Thoracic aorta (tissue), 2 donors: ENCODE measurements at regions not wholly inside any gene's neighbourhood (a gene's known extent, or its start where the extent isn't known, plus 50 kb on each side); places are given as distances from the start of the nearest gene placed in this dataset.

ENCODE experiments used
- ATAC-seq: fragments of 150-250 bp; one replicate; pipeline ENCODE4 v1.8.0; 2017; ENCODE audit warnings: low read depth; ENCODE audit not compliant: insufficient number of reproducible peaks, low FRiP score
- DNase-seq: peaks from one replicate; pipeline ENCODE4 v3.0.0-alpha.2; 2020; ENCODE audit warnings: low spot score
- H3K27ac ChIP-seq, 2 donors: fragments of 200-600 bp; sonication (generic); 1 replicate in 1 of 2; 2 replicates in 1 of 2; pipeline ENCODE4 v1.5.1; 2016; ENCODE audit warnings: mild to moderate bottlenecking in 2 of 2, moderate library complexity in 2 of 2
- H3K27me3 ChIP-seq: fragments of 200-600 bp; sonication (generic); replicated peaks from 2 replicates; pipeline ENCODE4 v1.6.0; 2016; ENCODE audit warnings: mild to moderate bottlenecking; ENCODE audit not compliant: insufficient read depth
- H3K36me3 ChIP-seq: fragments of 200-600 bp; sonication (generic); one replicate; pipeline ENCODE4 v1.5.1; 2016
- H3K4me1 ChIP-seq, 2 donors: fragments of 200-600 bp; sonication (generic); 1 replicate in 1 of 2; 2 replicates in 1 of 2; pipeline versions ENCODE4 v1.5.1 to v1.6.0; 2016; ENCODE audit warnings: low read depth in 2 of 2, mild to moderate bottlenecking in 1 of 2; ENCODE audit not compliant: control insufficient read depth in 1 of 2
- H3K4me3 ChIP-seq: fragments of 200-600 bp; sonication (generic); 2 replicates; pipeline ENCODE4 v1.5.1; 2016; ENCODE audit warnings: mild to moderate bottlenecking
- H3K9me3 ChIP-seq: fragments of 200-600 bp; sonication (generic); 2 replicates; pipeline ENCODE4 v1.5.1; 2016
- CTCF ChIP-seq: fragments of 200-600 bp; sonication (generic); IDR thresholded peaks from one replicate; pipeline ENCODE4 v1.5.1; 2019; ENCODE audit warnings: antibody characterized with exemption

- TF ChIP-seq CTCF: no peak
- Histone ChIP-seq H3K4me3 (no peak overlapping the region), H3K27ac (no peak overlapping the region), H3K27me3 (no peaks in the 10 kb centered on the region), H3K4me1 (peaks cover 0 to 11% of the 10 kb centered on the region in 2 donors), H3K36me3 (no peaks in the 10 kb centered on the region), H3K9me3 (no peaks in the 10 kb centered on the region)
- ATAC-seq (no peak), DNase-seq (no peak)
Measured at GRCh38 chr13:109840893-109841287, 54.5 kb upstream of the IRS2 start.

- TF ChIP-seq CTCF: no peak
- H3K36me3 ChIP-seq: no peaks in the 10 kb centered on the region
- H3K27ac ChIP-seq: no peak overlapping the region
- H3K27me3 ChIP-seq: no peaks in the 10 kb centered on the region
- H3K4me1 ChIP-seq: peaks cover 0 to 11% of the 10 kb centered on the region in 2 donors
- no peaks in the 10 kb centered on the region for H3K9me3 ChIP-seq
- no peak overlapping the region for H3K4me3 ChIP-seq
- DNase-seq (no peak), ATAC-seq (no peak)
Measured at GRCh38 chr13:109840201-109840892, 54.0 kb upstream of the IRS2 start.

- TF ChIP-seq CTCF: no peak
- DNase-seq (no peak), ATAC-seq (no peak)
- Histone ChIP-seq H3K9me3 (no peaks in the 10 kb centered on the region), H3K36me3 (no peaks in the 10 kb centered on the region), H3K27ac (no peak overlapping the region), H3K27me3 (no peaks in the 10 kb centered on the region), H3K4me1 (no peaks in the 10 kb centered on the region), H3K4me3 (no peak overlapping the region)
Measured at GRCh38 chr13:109836629-109837607, 50.5 kb upstream of the IRS2 start.
